ENCODE measurements at regions not wholly inside any gene's neighbourhood (a gene's known extent, or its start where the extent isn't known, plus 50 kb on each side); places are given as distances from the start of the nearest gene placed in this dataset.

DNA sequence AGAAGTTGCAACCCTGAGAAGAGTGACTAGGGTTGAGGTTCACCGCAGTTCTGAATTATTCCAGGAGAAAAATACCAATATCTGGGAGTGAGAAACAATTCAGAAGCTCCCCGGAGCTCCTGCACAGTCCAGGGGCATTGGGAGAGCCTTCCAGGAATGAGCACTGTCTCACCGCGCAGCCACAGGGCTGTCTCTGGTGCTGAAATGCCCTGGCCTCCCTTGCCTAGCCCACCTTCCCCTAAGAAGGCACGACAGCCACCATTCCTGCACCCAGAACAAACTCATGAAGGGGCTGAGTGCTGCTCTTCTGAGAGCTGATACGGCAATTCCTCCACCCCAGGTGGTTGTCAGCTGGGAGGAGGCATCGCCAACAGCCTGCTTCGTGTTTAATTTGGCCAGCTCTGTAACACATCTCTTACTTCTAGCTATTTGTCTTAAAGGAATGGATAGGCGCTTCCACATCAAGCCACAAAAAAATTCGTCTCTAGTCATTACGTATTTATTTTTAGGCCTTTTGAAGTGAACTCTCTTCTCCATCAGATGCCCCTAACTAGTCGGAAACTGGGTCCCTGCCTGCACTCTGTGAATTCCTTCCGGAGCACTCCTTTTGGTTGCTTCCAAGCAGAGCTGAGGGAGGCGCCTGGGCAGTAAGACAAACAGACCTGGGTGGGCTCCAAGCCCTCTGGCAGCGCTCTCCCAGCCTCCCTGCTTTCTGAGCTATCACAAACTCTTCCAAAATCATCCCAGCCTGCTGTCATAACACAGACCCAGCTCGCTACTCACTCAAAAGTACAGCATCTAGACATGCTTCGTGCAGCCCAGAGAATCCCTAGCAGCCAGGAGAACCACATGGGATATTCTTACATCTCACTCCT is 120.5 kb upstream of the CCDC68 start:
- Histone ChIP-seq H3K4me3 (ENCODE audit: low read depth, low read length) (no peak overlapping the region), H3K27ac (ENCODE audit: extremely low read depth, low read depth, low read length) (no peak overlapping the region), H3K4me1 (ENCODE audit: control insufficient read depth, insufficient read depth, low read length) (no peaks in the 10 kb centered on the region), H3K36me3 (ENCODE audit: control insufficient read depth in 2 of 2, insufficient read depth in 1 of 2, low read length in 2 of 2) (no peaks in the 10 kb centered on the region), H3K9me3 (ENCODE audit: control insufficient read depth, insufficient read depth, low read depth, low read length) (no peaks in the 10 kb centered on the region)
- TF ChIP-seq, protein P1, sequence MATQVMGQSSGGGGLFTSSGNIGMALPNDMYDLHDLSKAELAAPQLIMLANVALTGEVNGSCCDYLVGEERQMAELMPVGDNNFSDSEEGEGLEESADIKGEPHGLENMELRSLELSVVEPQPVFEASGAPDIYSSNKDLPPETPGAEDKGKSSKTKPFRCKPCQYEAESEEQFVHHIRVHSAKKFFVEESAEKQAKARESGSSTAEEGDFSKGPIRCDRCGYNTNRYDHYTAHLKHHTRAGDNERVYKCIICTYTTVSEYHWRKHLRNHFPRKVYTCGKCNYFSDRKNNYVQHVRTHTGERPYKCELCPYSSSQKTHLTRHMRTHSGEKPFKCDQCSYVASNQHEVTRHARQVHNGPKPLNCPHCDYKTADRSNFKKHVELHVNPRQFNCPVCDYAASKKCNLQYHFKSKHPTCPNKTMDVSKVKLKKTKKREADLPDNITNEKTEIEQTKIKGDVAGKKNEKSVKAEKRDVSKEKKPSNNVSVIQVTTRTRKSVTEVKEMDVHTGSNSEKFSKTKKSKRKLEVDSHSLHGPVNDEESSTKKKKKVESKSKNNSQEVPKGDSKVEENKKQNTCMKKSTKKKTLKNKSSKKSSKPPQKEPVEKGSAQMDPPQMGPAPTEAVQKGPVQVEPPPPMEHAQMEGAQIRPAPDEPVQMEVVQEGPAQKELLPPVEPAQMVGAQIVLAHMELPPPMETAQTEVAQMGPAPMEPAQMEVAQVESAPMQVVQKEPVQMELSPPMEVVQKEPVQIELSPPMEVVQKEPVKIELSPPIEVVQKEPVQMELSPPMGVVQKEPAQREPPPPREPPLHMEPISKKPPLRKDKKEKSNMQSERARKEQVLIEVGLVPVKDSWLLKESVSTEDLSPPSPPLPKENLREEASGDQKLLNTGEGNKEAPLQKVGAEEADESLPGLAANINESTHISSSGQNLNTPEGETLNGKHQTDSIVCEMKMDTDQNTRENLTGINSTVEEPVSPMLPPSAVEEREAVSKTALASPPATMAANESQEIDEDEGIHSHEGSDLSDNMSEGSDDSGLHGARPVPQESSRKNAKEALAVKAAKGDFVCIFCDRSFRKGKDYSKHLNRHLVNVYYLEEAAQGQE (tag by site-specific recombination; IDR thresholded peaks at IDR 0.05): peak; percentile 80
- no peak for TF ChIP-seq ZNF510 (tag by site-specific recombination; IDR thresholded peaks at IDR 0.05; ENCODE audit: insufficient replicate concordance)
- TF ChIP-seq, protein P2, sequence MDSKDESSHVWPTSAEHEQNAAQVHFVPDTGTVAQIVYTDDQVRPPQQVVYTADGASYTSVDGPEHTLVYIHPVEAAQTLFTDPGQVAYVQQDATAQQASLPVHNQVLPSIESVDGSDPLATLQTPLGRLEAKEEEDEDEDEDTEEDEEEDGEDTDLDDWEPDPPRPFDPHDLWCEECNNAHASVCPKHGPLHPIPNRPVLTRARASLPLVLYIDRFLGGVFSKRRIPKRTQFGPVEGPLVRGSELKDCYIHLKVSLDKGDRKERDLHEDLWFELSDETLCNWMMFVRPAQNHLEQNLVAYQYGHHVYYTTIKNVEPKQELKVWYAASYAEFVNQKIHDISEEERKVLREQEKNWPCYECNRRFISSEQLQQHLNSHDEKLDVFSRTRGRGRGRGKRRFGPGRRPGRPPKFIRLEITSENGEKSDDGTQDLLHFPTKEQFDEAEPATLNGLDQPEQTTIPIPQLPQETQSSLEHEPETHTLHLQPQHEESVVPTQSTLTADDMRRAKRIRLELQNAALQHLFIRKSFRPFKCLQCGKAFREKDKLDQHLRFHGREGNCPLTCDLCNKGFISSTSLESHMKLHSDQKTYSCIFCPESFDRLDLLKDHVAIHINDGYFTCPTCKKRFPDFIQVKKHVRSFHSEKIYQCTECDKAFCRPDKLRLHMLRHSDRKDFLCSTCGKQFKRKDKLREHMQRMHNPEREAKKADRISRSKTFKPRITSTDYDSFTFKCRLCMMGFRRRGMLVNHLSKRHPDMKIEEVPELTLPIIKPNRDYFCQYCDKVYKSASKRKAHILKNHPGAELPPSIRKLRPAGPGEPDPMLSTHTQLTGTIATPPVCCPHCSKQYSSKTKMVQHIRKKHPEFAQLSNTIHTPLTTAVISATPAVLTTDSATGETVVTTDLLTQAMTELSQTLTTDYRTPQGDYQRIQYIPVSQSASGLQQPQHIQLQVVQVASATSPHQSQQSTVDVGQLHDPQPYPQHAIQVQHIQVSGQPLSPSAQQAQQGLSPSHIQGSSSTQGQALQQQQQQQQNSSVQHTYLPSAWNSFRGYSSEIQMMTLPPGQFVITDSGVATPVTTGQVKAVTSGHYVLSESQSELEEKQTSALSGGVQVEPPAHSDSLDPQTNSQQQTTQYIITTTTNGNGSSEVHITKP (tag by site-specific recombination; IDR thresholded peaks at IDR 0.05): 0 out of 2 replicates have a peak, but pooled peaks have one; percentile 23
- peak; percentile 38; the same call in 1 of the 2 replicates for TF ChIP-seq ZNF341 (tag by site-specific recombination; IDR thresholded peaks at IDR 0.05; ENCODE audit: low read depth)
- ChIA-PET CTCF (interaction anchor here (0.6 to 0.8 kb wide), 2 partner anchors 22 to 1529 kb away, joined by 3 read pairs; no protein-coding TSS in a partner anchor), POLR2A (interaction anchor here (0.6 kb wide), 1 partner anchor 21 kb away, joined by 6 read pairs; no protein-coding TSS in a partner anchor)

DNA sequence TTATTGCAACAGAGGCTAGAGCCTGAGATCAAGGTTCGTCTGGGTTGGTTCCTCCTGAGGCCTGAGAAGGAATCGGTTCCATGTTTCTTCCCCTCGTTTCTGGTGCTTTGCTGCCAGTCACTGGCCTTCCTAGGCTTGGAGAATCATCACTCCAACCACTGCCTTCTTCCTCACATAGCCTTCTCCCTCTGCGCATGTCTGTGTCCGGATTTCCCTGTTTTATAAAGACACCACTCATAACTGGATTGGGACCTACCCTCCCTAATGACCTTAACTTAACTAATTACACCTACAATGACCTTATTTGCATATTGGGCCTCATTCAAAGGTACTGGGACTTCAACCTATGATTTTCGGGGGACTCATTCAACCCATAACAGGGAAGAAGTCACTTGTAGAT is 119.8 kb upstream of the CCDC68 start:
- Histone ChIP-seq H3K9me3 (ENCODE audit: control insufficient read depth, insufficient read depth, low read depth, low read length) (no peaks in the 10 kb centered on the region), H3K27ac (ENCODE audit: extremely low read depth, low read depth, low read length) (no peak overlapping the region), H3K36me3 (ENCODE audit: control insufficient read depth in 2 of 2, insufficient read depth in 1 of 2, low read length in 2 of 2) (no peaks in the 10 kb centered on the region), H3K4me3 (ENCODE audit: low read depth, low read length) (no peak overlapping the region), H3K4me1 (ENCODE audit: control insufficient read depth, insufficient read depth, low read length) (no peaks in the 10 kb centered on the region)
- ChIA-PET POLR2A (no interaction called here), CTCF (interaction anchor here (0.8 kb wide), 1 partner anchor 1530 kb away, joined by 3 read pairs; no protein-coding TSS in a partner anchor)
- TF ChIP-seq ZNF510 (tag by site-specific recombination; IDR thresholded peaks at IDR 0.05; ENCODE audit: insufficient replicate concordance) (no peak), ZNF223 (tag by site-specific recombination; IDR thresholded peaks at IDR 0.05) (no peak)
- TF ChIP-seq, protein P3, sequence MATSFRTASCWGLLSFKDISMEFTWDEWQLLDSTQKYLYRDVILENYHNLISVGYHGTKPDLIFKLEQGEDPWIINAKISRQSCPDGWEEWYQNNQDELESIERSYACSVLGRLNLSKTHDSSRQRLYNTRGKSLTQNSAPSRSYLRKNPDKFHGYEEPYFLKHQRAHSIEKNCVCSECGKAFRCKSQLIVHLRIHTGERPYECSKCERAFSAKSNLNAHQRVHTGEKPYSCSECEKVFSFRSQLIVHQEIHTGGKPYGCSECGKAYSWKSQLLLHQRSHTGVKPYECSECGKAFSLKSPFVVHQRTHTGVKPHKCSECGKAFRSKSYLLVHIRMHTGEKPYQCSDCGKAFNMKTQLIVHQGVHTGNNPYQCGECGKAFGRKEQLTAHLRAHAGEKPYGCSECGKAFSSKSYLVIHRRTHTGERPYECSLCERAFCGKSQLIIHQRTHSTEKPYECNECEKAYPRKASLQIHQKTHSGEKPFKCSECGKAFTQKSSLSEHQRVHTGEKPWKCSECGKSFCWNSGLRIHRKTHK (tag by site-specific recombination; IDR thresholded peaks at IDR 0.05): no peak
- TF ChIP-seq, protein P4, sequence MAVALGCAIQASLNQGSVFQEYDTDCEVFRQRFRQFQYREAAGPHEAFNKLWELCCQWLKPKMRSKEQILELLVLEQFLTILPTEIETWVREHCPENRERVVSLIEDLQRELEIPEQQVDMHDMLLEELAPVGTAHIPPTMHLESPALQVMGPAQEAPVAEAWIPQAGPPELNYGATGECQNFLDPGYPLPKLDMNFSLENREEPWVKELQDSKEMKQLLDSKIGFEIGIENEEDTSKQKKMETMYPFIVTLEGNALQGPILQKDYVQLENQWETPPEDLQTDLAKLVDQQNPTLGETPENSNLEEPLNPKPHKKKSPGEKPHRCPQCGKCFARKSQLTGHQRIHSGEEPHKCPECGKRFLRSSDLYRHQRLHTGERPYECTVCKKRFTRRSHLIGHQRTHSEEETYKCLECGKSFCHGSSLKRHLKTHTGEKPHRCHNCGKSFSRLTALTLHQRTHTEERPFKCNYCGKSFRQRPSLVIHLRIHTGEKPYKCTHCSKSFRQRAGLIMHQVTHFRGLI (tag by site-specific recombination; IDR thresholded peaks at IDR 0.05): no peak

All from HEK293 (cell line).